ENCODE measurements at regions not wholly inside any gene's neighbourhood (a gene's known extent, or its start where the extent isn't known, plus 50 kb on each side); places are given as distances from the start of the nearest gene placed in this dataset.

- TF ChIP-seq CTCF (IDR thresholded peaks at IDR 0.05) (no peak), POLR2A (IDR thresholded peaks at IDR 0.05) (no peak)
Observed at GRCh38 chr16:35730251-35730650, 2270.8 kb downstream of the TP53TG3F start.
